HG03558 (cell line): ENCODE measurements at regions not wholly inside any gene's neighbourhood (a gene's known extent, or its start where the extent isn't known, plus 50 kb on each side); places are given as distances from the start of the nearest gene placed in this dataset.
A peak's percentile ranks its signal among the peaks of the same experiment; 100 is the strongest.

Experiments
- ATAC-seq: cut with Tn5 transposase; IDR thresholded peaks from one replicate; pipeline ENCODE4 v1.9.1; 2021; ENCODE audit warnings: moderate number of reproducible peaks; ENCODE audit not compliant: unreplicated experiment; ENCODE audit errors: extremely low read depth

DNA sequence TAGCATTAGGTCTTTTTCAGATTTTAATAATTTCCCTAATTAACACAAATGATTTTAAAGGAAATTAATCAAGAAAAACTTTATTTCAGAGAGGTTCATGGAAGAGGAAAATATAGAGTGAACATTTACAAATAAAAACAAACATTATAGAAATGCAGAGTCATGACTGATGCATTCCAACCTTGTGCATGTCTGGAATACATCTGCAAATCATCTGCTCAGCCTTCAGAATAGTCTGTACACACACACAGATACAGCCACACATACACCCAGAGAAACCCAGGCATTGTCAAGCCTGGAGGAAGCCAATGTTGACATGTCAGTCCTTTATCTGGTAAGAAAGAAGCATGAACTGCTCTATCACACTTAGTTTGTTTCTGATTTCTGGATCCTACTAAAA, 61.3 kb upstream of the NFKB1 start:
- ATAC-seq: no peak

DNA sequence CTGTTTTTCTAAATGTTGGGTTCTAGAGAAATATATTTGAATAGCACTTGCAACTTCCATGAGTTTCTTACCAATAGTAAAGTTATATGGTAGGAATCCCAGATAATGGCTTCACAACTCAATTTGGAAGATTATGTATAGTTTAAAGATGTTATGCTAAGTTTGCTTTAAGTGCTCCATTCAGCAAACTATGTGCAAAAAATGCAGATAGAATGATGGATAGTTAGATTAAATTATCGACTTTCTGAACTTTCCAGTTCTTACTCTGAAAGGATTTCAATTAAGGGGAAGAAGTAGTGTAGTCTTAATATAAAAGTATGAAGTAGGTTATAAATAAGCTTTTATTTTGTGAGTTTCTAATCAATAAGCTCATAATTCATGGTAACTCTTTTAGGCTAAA, 60.7 kb upstream of the NFKB1 start:
- ATAC-seq: no peak

- ATAC-seq: no peak
These were observed 58.9 kb upstream of the NFKB1 start for GRCh38 chr4:102441978-102442911.

DNA sequence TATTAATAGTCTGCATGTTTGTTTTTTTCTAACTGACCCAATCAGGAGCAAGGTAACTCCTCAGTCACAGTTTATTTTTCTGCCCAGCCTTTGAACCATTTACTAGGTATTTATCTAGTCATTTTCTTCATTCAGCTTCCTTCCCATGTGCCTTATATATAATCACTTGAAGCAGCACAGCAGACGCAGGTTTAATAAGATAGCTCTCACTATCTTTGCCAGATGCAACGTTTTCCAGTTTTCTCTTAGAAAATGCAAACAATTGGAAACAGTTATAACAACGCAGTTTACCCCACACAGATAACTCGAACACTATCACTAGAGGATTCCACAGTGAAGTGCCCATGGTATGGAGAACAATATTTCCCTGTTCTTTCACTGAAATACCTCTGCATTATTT, 56.4 kb upstream of the NFKB1 start:
- ATAC-seq: no peak

DNA sequence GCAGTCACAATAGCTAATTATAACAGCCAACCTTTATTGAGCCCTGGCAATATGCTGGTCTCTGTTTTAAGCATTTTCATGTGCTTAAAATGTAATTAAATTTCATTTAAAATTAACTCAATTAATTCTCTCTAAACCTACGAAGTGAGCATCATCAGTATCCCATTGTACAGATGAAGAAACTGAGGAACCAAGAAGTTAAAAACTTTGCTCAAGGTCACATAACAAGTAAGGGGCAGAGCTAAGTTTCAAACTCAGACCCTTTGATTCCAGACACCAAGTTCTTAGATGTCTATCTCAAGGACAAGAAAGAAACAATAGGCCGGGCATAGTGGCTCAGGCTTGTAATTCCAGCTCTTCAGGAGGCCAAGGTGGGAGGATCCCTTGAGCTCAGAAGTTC, 55.9 kb upstream of the NFKB1 start:
- no peak for ATAC-seq

DNA sequence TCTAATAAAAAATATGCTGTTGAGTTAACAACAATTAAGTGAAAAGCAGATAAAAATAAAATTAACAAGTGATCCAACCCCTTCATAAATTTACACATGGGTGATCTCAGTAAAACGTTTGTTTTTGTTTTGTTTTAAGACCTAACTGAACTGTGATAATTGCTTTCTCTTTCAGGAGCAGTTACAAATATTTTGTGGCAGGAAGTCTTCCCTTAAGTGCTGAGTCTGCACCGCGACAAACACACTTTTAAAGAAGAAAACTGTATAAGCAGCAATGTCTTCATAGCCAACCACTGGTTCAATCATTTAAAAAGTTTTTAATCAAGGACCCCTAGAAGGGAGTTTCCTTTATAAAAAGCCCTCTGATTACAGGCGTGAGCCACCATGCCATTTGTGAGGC, 53.7 kb upstream of the NFKB1 start:
- no peak for ATAC-seq

- peak; percentile 57 for ATAC-seq
These were observed 51.3 kb upstream of the NFKB1 start for GRCh38 chr4:102449751-102450352.

GRCh38 chr4:102451266-102451665, 49.9 kb upstream of the NFKB1 start:
- no peak for ATAC-seq
